ENCODE measurements at regions not wholly inside any gene's neighbourhood (a gene's known extent, or its start where the extent isn't known, plus 50 kb on each side); places are given as distances from the start of the nearest gene placed in this dataset.

DNA sequence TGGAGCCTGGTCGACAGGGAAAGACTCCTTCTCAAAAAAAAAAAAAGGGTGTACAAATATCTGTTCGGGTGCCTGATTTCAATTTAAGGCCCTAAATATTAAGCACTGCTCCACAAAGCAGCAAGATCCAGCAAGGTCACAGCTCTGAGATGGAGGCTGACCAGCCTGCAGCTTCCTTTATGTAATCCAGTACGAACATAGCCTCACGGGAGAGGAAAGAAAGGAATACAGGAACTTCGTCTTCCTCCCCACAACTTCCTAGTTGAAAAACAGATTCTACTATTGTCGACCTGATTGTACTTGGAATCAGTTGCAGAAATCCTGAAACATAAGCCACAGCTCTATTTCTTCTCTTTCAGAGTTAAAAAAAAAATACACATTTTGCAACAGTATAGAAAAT is 53.5 kb upstream of the TBC1D9 start:
- DNase-seq, result no peak
- intact Hi-C loops (cut with DNase I; ENCODE audit: low total_unique reads), result no loop called here
- H3K27me3 ChIP-seq (replicated peaks in 1 of 7), result no peaks in the 10 kb centered on the region
- peak overlapping the region in 6 of 8 donors; percentile 9 to 86 (median 80) for H3K27ac ChIP-seq
- no peaks in the 10 kb centered on the region for H3K36me3 ChIP-seq
- H3K9me3 ChIP-seq, result no peaks in the 10 kb centered on the region
- WGBS, 5 donors, result 25 to 43% (median 35%) methylated on average over 6 of the region's 6 CpGs
- H3K4me3 ChIP-seq, result no peak overlapping the region
- TF ChIP-seq POLR2AphosphoS5 (IDR thresholded peaks at IDR 0.05) (no peak), POLR2A (IDR thresholded peaks at IDR 0.05) (no peak)
- TF ChIP-seq, protein P1, sequence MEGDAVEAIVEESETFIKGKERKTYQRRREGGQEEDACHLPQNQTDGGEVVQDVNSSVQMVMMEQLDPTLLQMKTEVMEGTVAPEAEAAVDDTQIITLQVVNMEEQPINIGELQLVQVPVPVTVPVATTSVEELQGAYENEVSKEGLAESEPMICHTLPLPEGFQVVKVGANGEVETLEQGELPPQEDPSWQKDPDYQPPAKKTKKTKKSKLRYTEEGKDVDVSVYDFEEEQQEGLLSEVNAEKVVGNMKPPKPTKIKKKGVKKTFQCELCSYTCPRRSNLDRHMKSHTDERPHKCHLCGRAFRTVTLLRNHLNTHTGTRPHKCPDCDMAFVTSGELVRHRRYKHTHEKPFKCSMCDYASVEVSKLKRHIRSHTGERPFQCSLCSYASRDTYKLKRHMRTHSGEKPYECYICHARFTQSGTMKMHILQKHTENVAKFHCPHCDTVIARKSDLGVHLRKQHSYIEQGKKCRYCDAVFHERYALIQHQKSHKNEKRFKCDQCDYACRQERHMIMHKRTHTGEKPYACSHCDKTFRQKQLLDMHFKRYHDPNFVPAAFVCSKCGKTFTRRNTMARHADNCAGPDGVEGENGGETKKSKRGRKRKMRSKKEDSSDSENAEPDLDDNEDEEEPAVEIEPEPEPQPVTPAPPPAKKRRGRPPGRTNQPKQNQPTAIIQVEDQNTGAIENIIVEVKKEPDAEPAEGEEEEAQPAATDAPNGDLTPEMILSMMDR (IDR thresholded peaks at IDR 0.05 in 8 of 11, conservative IDR thresholded peaks at IDR 0.05 in 3 of 11), result no peak
- H3K4me1 ChIP-seq, result peaks cover 7 to 55% (median 38%) of the 10 kb centered on the region in 6 donors

GRCh38 chr4:140808256-140808655 is 52.1 kb upstream of the TBC1D9 start:
- Histone ChIP-seq H3K9me3 (no peaks in the 10 kb centered on the region), H3K4me3 (no peak overlapping the region), H3K27me3 (replicated peaks in 1 of 7) (no peaks in the 10 kb centered on the region), H3K36me3 (no peaks in the 10 kb centered on the region), H3K27ac (peak overlapping the region in 7 of 8 donors; percentile 64 to 86 (median 79)), H3K4me1 (peaks cover 7 to 67% (median 40%) of the 10 kb centered on the region in 6 donors)
- no peak for DNase-seq
- intact Hi-C loops (cut with DNase I; ENCODE audit: low total_unique reads), result no loop called here
- WGBS, 5 donors, result 66 to 81% (median 76%) methylated on average over 7 of the region's 7 CpGs
- no peak for TF ChIP-seq POLR2AphosphoS5 (IDR thresholded peaks at IDR 0.05)
- no peak for TF ChIP-seq POLR2A (IDR thresholded peaks at IDR 0.05)
- TF ChIP-seq, protein P1 (IDR thresholded peaks at IDR 0.05 in 8 of 11, conservative IDR thresholded peaks at IDR 0.05 in 3 of 11), result no peak

- H3K27ac ChIP-seq, result peak overlapping the region; percentile 60 to 86 (median 76)
Observed at GRCh38 chr4:140807491-140808252, 51.5 kb upstream of the TBC1D9 start.

GRCh38 chr4:140806163-140806562 is 50.0 kb upstream of the TBC1D9 start:
- no peak for DNase-seq
- no peaks in the 10 kb centered on the region for H3K27me3 ChIP-seq (replicated peaks in 1 of 7)
- no peak for TF ChIP-seq POLR2A (IDR thresholded peaks at IDR 0.05)
- TF ChIP-seq, protein P1 (IDR thresholded peaks at IDR 0.05 in 8 of 11, conservative IDR thresholded peaks at IDR 0.05 in 3 of 11), result no peak
- TF ChIP-seq POLR2AphosphoS5 (IDR thresholded peaks at IDR 0.05), result no peak
- peak overlapping the region in 7 of 8 donors; percentile 41 to 86 (median 79) for H3K27ac ChIP-seq
- peaks cover 7 to 88% (median 49%) of the 10 kb centered on the region in 6 donors for H3K4me1 ChIP-seq
- H3K9me3 ChIP-seq, result no peaks in the 10 kb centered on the region
- H3K36me3 ChIP-seq, result no peaks in the 10 kb centered on the region
- intact Hi-C loops (cut with DNase I; ENCODE audit: low total_unique reads), result no loop called here
- H3K4me3 ChIP-seq, result no peak overlapping the region
- WGBS, 5 donors, result 71 to 78% (median 76%) methylated on average over 4 of the region's 4 CpGs

More at GRCh38 chr4:140807491-140808252, 51.5 kb upstream of the TBC1D9 start:
- TF ChIP-seq, protein P1 (IDR thresholded peaks at IDR 0.05 in 8 of 11, conservative IDR thresholded peaks at IDR 0.05 in 3 of 11), result no peak
- intact Hi-C loops (cut with DNase I; ENCODE audit: low total_unique reads), result no loop called here
- no peaks in the 10 kb centered on the region for H3K36me3 ChIP-seq
- no peak for DNase-seq
- no peaks in the 10 kb centered on the region for H3K27me3 ChIP-seq (replicated peaks in 1 of 7)
- H3K9me3 ChIP-seq, result no peaks in the 10 kb centered on the region
- 43 to 60% (median 56%) methylated on average over 6 of the region's 6 CpGs for WGBS, 5 donors
- peak overlapping the region in 1 of 8 donors; percentile 33 for H3K4me3 ChIP-seq
- peaks cover 7 to 73% (median 41%) of the 10 kb centered on the region in 6 donors for H3K4me1 ChIP-seq
